ENCODE measurements at regions not wholly inside any gene's neighbourhood (a gene's known extent, or its start where the extent isn't known, plus 50 kb on each side); places are given as distances from the start of the nearest gene placed in this dataset.

- no peak for TF ChIP-seq NFE2L1 (CRISPR knock-in tag; IDR thresholded peaks at IDR 0.05)
- TF ChIP-seq ATF1 (CRISPR knock-in tag; IDR thresholded peaks at IDR 0.05): no peak
- TF ChIP-seq MAX (CRISPR knock-in tag; IDR thresholded peaks at IDR 0.05): no peak
- TF ChIP-seq CBFB (CRISPR knock-in tag; IDR thresholded peaks at IDR 0.05; ENCODE audit: low read depth): no peak
- TF ChIP-seq ZNF317 (CRISPR knock-in tag; IDR thresholded peaks at IDR 0.05; ENCODE audit: borderline replicate concordance, low read depth): no peak
- TF ChIP-seq, protein P1, sequence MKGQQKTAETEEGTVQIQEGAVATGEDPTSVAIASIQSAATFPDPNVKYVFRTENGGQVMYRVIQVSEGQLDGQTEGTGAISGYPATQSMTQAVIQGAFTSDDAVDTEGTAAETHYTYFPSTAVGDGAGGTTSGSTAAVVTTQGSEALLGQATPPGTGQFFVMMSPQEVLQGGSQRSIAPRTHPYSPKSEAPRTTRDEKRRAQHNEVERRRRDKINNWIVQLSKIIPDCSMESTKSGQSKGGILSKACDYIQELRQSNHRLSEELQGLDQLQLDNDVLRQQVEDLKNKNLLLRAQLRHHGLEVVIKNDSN (CRISPR knock-in tag; IDR thresholded peaks at IDR 0.05): no peak
- TF ChIP-seq MYBL2 (CRISPR knock-in tag; IDR thresholded peaks at IDR 0.05): no peak
- no peak for TF ChIP-seq NR1H2 (CRISPR knock-in tag; IDR thresholded peaks at IDR 0.05)
Observed at GRCh38 chr13:73677048-73677601, 457.1 kb downstream of the KLF12 start.

Measured in WTC11 (cell line).